Fibroblast of lung (primary cell): ENCODE measurements at regions not wholly inside any gene's neighbourhood (a gene's known extent, or its start where the extent isn't known, plus 50 kb on each side); places are given as distances from the start of the nearest gene placed in this dataset.

Experiments
- DNase-seq, 2 donors: peaks; one replicate each; pipeline versions ENCODE4 v3.0.0 to v3.0.0-alpha.2; 2010; ENCODE audit warnings: low read depth in 2 of 2
- H2AFZ ChIP-seq: 2 replicates; pipeline ENCODE4 v1.5.1; 2012; ENCODE audit warnings: low read length, control low read depth, inconsistent platforms
- H3K27ac ChIP-seq: 2 replicates; pipeline ENCODE4 v1.5.1; 2011; ENCODE audit warnings: low read length, control low read depth; ENCODE audit not compliant: insufficient read depth
- H3K27me3 ChIP-seq: 2 replicates; pipeline ENCODE4 v1.5.1; 2011; ENCODE audit warnings: mild to moderate bottlenecking, low read length; ENCODE audit not compliant: control insufficient read depth, insufficient read depth
- H3K36me3 ChIP-seq: 2 replicates; pipeline ENCODE4 v1.5.1; 2011; ENCODE audit warnings: low read length; ENCODE audit not compliant: control insufficient read depth, insufficient read depth
- H3K4me1 ChIP-seq: 2 replicates; pipeline ENCODE4 v1.5.1; 2011; ENCODE audit warnings: low read length; ENCODE audit not compliant: control insufficient read depth, insufficient read depth; ENCODE audit errors: extremely low read depth
- H3K4me2 ChIP-seq: 2 replicates; pipeline ENCODE4 v1.5.1; 2011; ENCODE audit warnings: low read length, control low read depth; ENCODE audit not compliant: insufficient read depth; ENCODE audit errors: extremely low read depth
- H3K4me3 ChIP-seq, 4 experiments: fragments of 200-600 bp in 1 of 4; sonication (generic) in 1 of 4; replicated peaks in 1 of 4; 2 replicates each; pipeline ENCODE4 v1.5.1; 2011 to 2016; ENCODE audit warnings: low read length in 4 of 4, low read depth in 3 of 4, mild to moderate bottlenecking in 3 of 4, control low read depth in 2 of 4, inconsistent platforms in 1 of 4, mixed read lengths in 1 of 4; ENCODE audit not compliant: insufficient read depth in 1 of 4; ENCODE audit errors: control extremely low read depth in 1 of 4
- H3K79me2 ChIP-seq: 2 replicates; pipeline ENCODE4 v1.5.1; 2012; ENCODE audit warnings: mild to moderate bottlenecking, low read length, inconsistent platforms; ENCODE audit not compliant: control insufficient read depth, insufficient read depth
- H3K9ac ChIP-seq: 2 replicates; pipeline ENCODE4 v1.5.1; 2011; ENCODE audit warnings: mild to moderate bottlenecking, low read length, control low read depth; ENCODE audit not compliant: insufficient read depth
- H3K9me3 ChIP-seq: 2 replicates; pipeline ENCODE4 v1.5.1; 2012; ENCODE audit warnings: low read depth, low read length; ENCODE audit not compliant: control insufficient read depth, insufficient read depth
- H4K20me1 ChIP-seq: 2 replicates; pipeline ENCODE4 v1.5.1; 2011; ENCODE audit warnings: low read length; ENCODE audit not compliant: control insufficient read depth, insufficient read depth; ENCODE audit errors: extremely low read depth
- CTCF ChIP-seq, 2 donors: IDR thresholded peaks in 1 of 2; conservative IDR thresholded peaks in 1 of 2; 1 replicate in 1 of 2; 2 replicates in 1 of 2; pipeline ENCODE4 v1.5.1; 2011 to 2012; ENCODE audit warnings: low read length in 2 of 2, control low read depth in 1 of 2, inconsistent platforms in 1 of 2, low read depth in 1 of 2, mild to moderate bottlenecking in 1 of 2
- EZH2 ChIP-seq: IDR thresholded peaks from 2 replicates; pipeline ENCODE4 v1.5.1; 2012; ENCODE audit warnings: low read length, control low read depth, mild to moderate bottlenecking; ENCODE audit errors: missing control alignments

GRCh38 chr11:128187835-128188234, 399.5 kb downstream of the ETS1 start:
- Histone ChIP-seq H2AFZ (no peak overlapping the region), H3K4me2 (no peak overlapping the region), H3K4me1 (no peaks in the 10 kb centered on the region), H3K9me3 (no peaks in the 10 kb centered on the region), H3K27ac (no peak overlapping the region), H4K20me1 (no peaks in the 10 kb centered on the region), H3K36me3 (no peaks in the 10 kb centered on the region), H3K79me2 (no peaks in the 10 kb centered on the region), H3K4me3 (no peak overlapping the region), H3K9ac (no peak overlapping the region), H3K27me3 (no peaks in the 10 kb centered on the region)
- peak in 1 of 2 donors; percentile 40 for DNase-seq
- no peak for TF ChIP-seq EZH2
- no peak for TF ChIP-seq CTCF (conservative IDR thresholded peaks at IDR 0.05 in 1 of 2, IDR thresholded peaks at IDR 0.05 in 1 of 2; ENCODE audit: low read depth in 1 of 2, low read length in 2 of 2)

GRCh38 chr11:128187377-128187776, 400.0 kb downstream of the ETS1 start:
- no peak overlapping the region for H3K4me3 ChIP-seq
- no peak overlapping the region for H3K4me2 ChIP-seq
- peak in 1 of 2 donors; percentile 69 for DNase-seq
- H3K27ac ChIP-seq, result no peak overlapping the region
- TF ChIP-seq EZH2 (no peak), CTCF (conservative IDR thresholded peaks at IDR 0.05 in 1 of 2, IDR thresholded peaks at IDR 0.05 in 1 of 2; ENCODE audit: low read depth in 1 of 2, low read length in 2 of 2) (no peak)
- no peaks in the 10 kb centered on the region for H3K79me2 ChIP-seq
- no peaks in the 10 kb centered on the region for H4K20me1 ChIP-seq
- H3K4me1 ChIP-seq, result no peaks in the 10 kb centered on the region
- no peaks in the 10 kb centered on the region for H3K27me3 ChIP-seq
- H3K36me3 ChIP-seq, result no peaks in the 10 kb centered on the region
- no peak overlapping the region for H2AFZ ChIP-seq
- no peaks in the 10 kb centered on the region for H3K9me3 ChIP-seq
- no peak overlapping the region for H3K9ac ChIP-seq

DNA sequence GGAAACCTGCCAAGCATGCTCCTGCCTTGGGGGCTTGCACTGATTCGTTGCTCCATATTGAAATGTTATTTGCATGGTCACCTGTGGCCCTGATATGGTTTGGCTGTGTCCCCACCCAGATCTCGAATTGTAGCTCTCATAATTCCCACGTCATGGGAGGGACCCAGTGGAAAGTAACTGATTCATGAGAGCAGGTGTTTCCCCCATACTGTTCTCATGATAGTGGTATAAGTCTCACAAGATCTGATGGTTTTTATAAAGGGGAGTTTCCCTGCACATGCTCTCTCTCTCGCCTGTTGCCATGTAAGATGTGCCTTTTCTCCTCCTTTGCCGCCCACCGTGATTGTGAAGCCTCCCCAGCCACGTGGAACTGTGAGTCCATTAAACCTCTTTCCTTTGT, 402.4 kb downstream of the ETS1 start:
- no peaks in the 10 kb centered on the region for H4K20me1 ChIP-seq
- no peak for TF ChIP-seq EZH2
- no peak for DNase-seq
- no peak overlapping the region for H2AFZ ChIP-seq
- peaks cover 8% of the 10 kb centered on the region for H3K4me1 ChIP-seq
- no peaks in the 10 kb centered on the region for H3K79me2 ChIP-seq
- no peaks in the 10 kb centered on the region for H3K36me3 ChIP-seq
- no peak overlapping the region for H3K4me2 ChIP-seq
- H3K9ac ChIP-seq, result no peak overlapping the region
- no peak overlapping the region for H3K27ac ChIP-seq
- H3K4me3 ChIP-seq, result no peak overlapping the region
- no peaks in the 10 kb centered on the region for H3K9me3 ChIP-seq
- no peaks in the 10 kb centered on the region for H3K27me3 ChIP-seq
